CD8-positive, alpha-beta memory T cell (primary cell): ENCODE measurements at regions not wholly inside any gene's neighbourhood (a gene's known extent, or its start where the extent isn't known, plus 50 kb on each side); places are given as distances from the start of the nearest gene placed in this dataset.

Experiments
- CTCF ChIA-PET: fragments of 350-600 bp; sonication (Branson Sonifier 250); formaldehyde crosslinking; loops from one replicate; lab custom pipeline; 2021; ENCODE audit warnings: antibody characterized with exemption; lab: Charles Lee
- POLR2A ChIA-PET: fragments of 350-600 bp; sonication (Branson Sonifier 250); formaldehyde crosslinking; loops from one replicate; lab custom pipeline; 2021; ENCODE audit warnings: antibody characterized with exemption; lab: Charles Lee
- DNase-seq, 5 donors: peaks; one replicate each; pipeline versions ENCODE4 v3.0.0 to v3.0.0-alpha.2; 2020 to 2022; ENCODE audit warnings: mixed read lengths in 1 of 5
- H3K27ac ChIP-seq: one replicate; pipeline ENCODE4 v1.7.0; 2013; ENCODE audit warnings: low read depth, mild to moderate bottlenecking, low read length, moderate library complexity
- H3K27me3 ChIP-seq: 2 replicates; pipeline ENCODE4 v1.7.0; 2013; ENCODE audit warnings: low read length, mild to moderate bottlenecking; ENCODE audit not compliant: insufficient read depth, poor library complexity, severe bottlenecking
- H3K36me3 ChIP-seq: 2 replicates; pipeline ENCODE4 v1.7.0; 2013; ENCODE audit warnings: mild to moderate bottlenecking, low read length, moderate library complexity; ENCODE audit not compliant: insufficient read depth
- H3K4me1 ChIP-seq: 2 replicates; pipeline ENCODE4 v1.7.0; 2013; ENCODE audit warnings: mild to moderate bottlenecking, low read length, moderate library complexity; ENCODE audit not compliant: insufficient read depth
- H3K4me3 ChIP-seq: 2 replicates; pipeline ENCODE4 v1.7.0; 2013; ENCODE audit warnings: mild to moderate bottlenecking, low read length
- H3K9me3 ChIP-seq: 2 replicates; pipeline ENCODE4 v1.7.0; 2013; ENCODE audit warnings: mild to moderate bottlenecking, low read length
- H3K27ac Mint-ChIP-seq, 8 donors: one replicate each; pipeline ENCODE4 v1.8.0; 2020 to 2021; ENCODE audit warnings: mixed read lengths in 8 of 8, mild to moderate bottlenecking in 6 of 8, inconsistent platforms in 3 of 8, moderate library complexity in 3 of 8
- H3K27me3 Mint-ChIP-seq, 2 donors: one replicate each; pipeline ENCODE4 v1.8.0; 2020 to 2021; ENCODE audit warnings: mixed read lengths in 2 of 2, mild to moderate bottlenecking in 1 of 2, moderate library complexity in 1 of 2
- H3K36me3 Mint-ChIP-seq, 3 donors: one replicate each; pipeline ENCODE4 v1.8.0; 2020 to 2021; ENCODE audit warnings: mixed read lengths in 3 of 3, inconsistent platforms in 1 of 3, mild to moderate bottlenecking in 1 of 3
- H3K4me1 Mint-ChIP-seq, 3 donors: one replicate each; pipeline ENCODE4 v1.8.0; 2020 to 2021; ENCODE audit warnings: mixed read lengths in 3 of 3, inconsistent platforms in 1 of 3, mild to moderate bottlenecking in 1 of 3
- H3K4me3 Mint-ChIP-seq, 7 donors: one replicate each; pipeline ENCODE4 v1.8.0; 2020 to 2021; ENCODE audit warnings: mixed read lengths in 7 of 7, mild to moderate bottlenecking in 6 of 7, moderate library complexity in 4 of 7, inconsistent platforms in 2 of 7
- H3K9me3 Mint-ChIP-seq, 5 donors: one replicate each; pipeline ENCODE4 v1.8.0; 2020 to 2022; ENCODE audit warnings: mixed read lengths in 5 of 5, mild to moderate bottlenecking in 3 of 5, moderate library complexity in 2 of 5, inconsistent platforms in 1 of 5

GRCh38 chr2:42921721-42922120, 129.3 kb upstream of the HAAO start:
- Mint-ChIP-seq H3K27ac (no peak overlapping the region), H3K4me3 (no peak overlapping the region), H3K4me1 (peaks cover 0 to 3% (median 2%) of the 10 kb centered on the region in 3 donors), H3K9me3 (no peaks in the 10 kb centered on the region), H3K36me3 (no peaks in the 10 kb centered on the region), H3K27me3 (peaks cover 9% of the 10 kb centered on the region in 2 donors)
- no peak overlapping the region for H3K4me3 ChIP-seq
- H3K36me3 ChIP-seq: no peaks in the 10 kb centered on the region
- H3K4me1 ChIP-seq: no peaks in the 10 kb centered on the region
- POLR2A ChIA-PET: no interaction called here
- CTCF ChIA-PET: no interaction called here
- no peak overlapping the region for H3K27ac ChIP-seq
- no peaks in the 10 kb centered on the region for H3K9me3 ChIP-seq
- DNase-seq: no peak
- H3K27me3 ChIP-seq: no peaks in the 10 kb centered on the region

- no peaks in the 10 kb centered on the region for H3K36me3 ChIP-seq
- no peak overlapping the region for H3K4me3 ChIP-seq
- no peak for DNase-seq
- ChIA-PET POLR2A (no interaction called here), CTCF (no interaction called here)
- no peaks in the 10 kb centered on the region for H3K9me3 ChIP-seq
- no peaks in the 10 kb centered on the region for H3K27me3 ChIP-seq
- no peak overlapping the region for H3K27ac ChIP-seq
- H3K27me3 Mint-ChIP-seq: peaks cover 7 to 9% of the 10 kb centered on the region in 2 donors
- no peaks in the 10 kb centered on the region for H3K36me3 Mint-ChIP-seq
- H3K9me3 Mint-ChIP-seq: no peaks in the 10 kb centered on the region
- H3K4me3 Mint-ChIP-seq: no peak overlapping the region
- peaks cover 0 to 3% (median 2%) of the 10 kb centered on the region in 3 donors for H3K4me1 Mint-ChIP-seq
- no peak overlapping the region for H3K27ac Mint-ChIP-seq
- H3K4me1 ChIP-seq: no peaks in the 10 kb centered on the region
Observed at GRCh38 chr2:42921147-42921520, 128.8 kb upstream of the HAAO start.

- Histone ChIP-seq H3K9me3 (no peaks in the 10 kb centered on the region), H3K4me1 (no peaks in the 10 kb centered on the region), H3K36me3 (no peaks in the 10 kb centered on the region), H3K27ac (no peak overlapping the region), H3K4me3 (no peak overlapping the region), H3K27me3 (no peaks in the 10 kb centered on the region)
- H3K27me3 Mint-ChIP-seq: peaks cover 7 to 9% of the 10 kb centered on the region in 2 donors
- POLR2A ChIA-PET: no interaction called here
- no peak for DNase-seq
- H3K9me3 Mint-ChIP-seq: no peaks in the 10 kb centered on the region
- no peaks in the 10 kb centered on the region for H3K36me3 Mint-ChIP-seq
- H3K27ac Mint-ChIP-seq: peak overlapping the region in 1 of 8 donors; percentile 37
- CTCF ChIA-PET: no interaction called here
- H3K4me3 Mint-ChIP-seq: no peak overlapping the region
- peaks cover 0 to 3% (median 2%) of the 10 kb centered on the region in 3 donors for H3K4me1 Mint-ChIP-seq
Observed at GRCh38 chr2:42920446-42921146, 128.2 kb upstream of the HAAO start.

GRCh38 chr2:42918671-42919318, 126.4 kb upstream of the HAAO start:
- H3K27me3 Mint-ChIP-seq: peaks cover 5 to 9% of the 10 kb centered on the region in 2 donors
- ChIA-PET CTCF (no interaction called here), POLR2A (no interaction called here)
- DNase-seq: no peak
- no peaks in the 10 kb centered on the region for H3K4me1 ChIP-seq
- H3K9me3 ChIP-seq: no peaks in the 10 kb centered on the region
- no peak overlapping the region for H3K27ac Mint-ChIP-seq
- H3K9me3 Mint-ChIP-seq: no peaks in the 10 kb centered on the region
- peaks cover under 1 to 3% (median 2%) of the 10 kb centered on the region in 3 donors for H3K4me1 Mint-ChIP-seq
- H3K27me3 ChIP-seq: no peaks in the 10 kb centered on the region
- H3K36me3 ChIP-seq: no peaks in the 10 kb centered on the region
- H3K36me3 Mint-ChIP-seq: no peaks in the 10 kb centered on the region
- H3K4me3 Mint-ChIP-seq: no peak overlapping the region
- no peak overlapping the region for H3K4me3 ChIP-seq
- no peak overlapping the region for H3K27ac ChIP-seq

- CTCF ChIA-PET: no interaction called here
- no peaks in the 10 kb centered on the region for H3K36me3 Mint-ChIP-seq
- no peak for DNase-seq
- Histone ChIP-seq H3K27ac (no peak overlapping the region), H3K4me1 (no peaks in the 10 kb centered on the region), H3K36me3 (no peaks in the 10 kb centered on the region), H3K27me3 (no peaks in the 10 kb centered on the region), H3K9me3 (no peaks in the 10 kb centered on the region), H3K4me3 (no peak overlapping the region)
- H3K27me3 Mint-ChIP-seq: peaks cover 5 to 9% of the 10 kb centered on the region in 2 donors
- H3K9me3 Mint-ChIP-seq: no peaks in the 10 kb centered on the region
- peaks cover 5 to 8% (median 6%) of the 10 kb centered on the region in 3 donors for H3K4me1 Mint-ChIP-seq
- H3K27ac Mint-ChIP-seq: no peak overlapping the region
- POLR2A ChIA-PET: no interaction called here
- no peak overlapping the region for H3K4me3 Mint-ChIP-seq
Observed at GRCh38 chr2:42918041-42918440, 125.7 kb upstream of the HAAO start.

- Mint-ChIP-seq H3K4me1 (peaks cover 6 to 8% (median 8%) of the 10 kb centered on the region in 3 donors), H3K27ac (no peak overlapping the region), H3K36me3 (no peaks in the 10 kb centered on the region), H3K4me3 (no peak overlapping the region), H3K9me3 (no peaks in the 10 kb centered on the region), H3K27me3 (peaks cover 5 to 9% of the 10 kb centered on the region in 2 donors)
- Histone ChIP-seq H3K36me3 (no peaks in the 10 kb centered on the region), H3K27ac (peak overlapping the region; percentile 24), H3K4me3 (no peak overlapping the region), H3K4me1 (no peaks in the 10 kb centered on the region), H3K27me3 (no peaks in the 10 kb centered on the region), H3K9me3 (no peaks in the 10 kb centered on the region)
- DNase-seq: no peak
- POLR2A ChIA-PET: no interaction called here
- CTCF ChIA-PET: no interaction called here
Observed at GRCh38 chr2:42917425-42917927, 125.1 kb upstream of the HAAO start.

- no peak for DNase-seq
- H3K27ac ChIP-seq: no peak overlapping the region
- H3K4me1 ChIP-seq: no peaks in the 10 kb centered on the region
- no peaks in the 10 kb centered on the region for H3K9me3 ChIP-seq
- Mint-ChIP-seq H3K9me3 (no peaks in the 10 kb centered on the region), H3K4me1 (peaks cover 6 to 8% (median 8%) of the 10 kb centered on the region in 3 donors), H3K27ac (no peak overlapping the region), H3K36me3 (no peaks in the 10 kb centered on the region), H3K27me3 (peaks cover 4 to 7% of the 10 kb centered on the region in 2 donors), H3K4me3 (no peak overlapping the region)
- POLR2A ChIA-PET: no interaction called here
- H3K36me3 ChIP-seq: no peaks in the 10 kb centered on the region
- CTCF ChIA-PET: no interaction called here
- no peak overlapping the region for H3K4me3 ChIP-seq
- H3K27me3 ChIP-seq: no peaks in the 10 kb centered on the region
Observed at GRCh38 chr2:42916324-42916723, 123.9 kb upstream of the HAAO start.

GRCh38 chr2:42914860-42915259, 122.5 kb upstream of the HAAO start:
- Histone ChIP-seq H3K27me3 (no peaks in the 10 kb centered on the region), H3K9me3 (no peaks in the 10 kb centered on the region), H3K4me1 (no peaks in the 10 kb centered on the region), H3K4me3 (no peak overlapping the region), H3K36me3 (no peaks in the 10 kb centered on the region), H3K27ac (no peak overlapping the region)
- Mint-ChIP-seq H3K9me3 (no peaks in the 10 kb centered on the region), H3K27me3 (peaks cover 4% of the 10 kb centered on the region in 2 donors), H3K36me3 (no peaks in the 10 kb centered on the region), H3K27ac (no peak overlapping the region), H3K4me1 (peaks cover 6 to 8% (median 8%) of the 10 kb centered on the region in 3 donors), H3K4me3 (no peak overlapping the region)
- ChIA-PET POLR2A (no interaction called here), CTCF (no interaction called here)
- no peak for DNase-seq
